ENCODE measurements at regions not wholly inside any gene's neighbourhood (a gene's known extent, or its start where the extent isn't known, plus 50 kb on each side); places are given as distances from the start of the nearest gene placed in this dataset.

DNA sequence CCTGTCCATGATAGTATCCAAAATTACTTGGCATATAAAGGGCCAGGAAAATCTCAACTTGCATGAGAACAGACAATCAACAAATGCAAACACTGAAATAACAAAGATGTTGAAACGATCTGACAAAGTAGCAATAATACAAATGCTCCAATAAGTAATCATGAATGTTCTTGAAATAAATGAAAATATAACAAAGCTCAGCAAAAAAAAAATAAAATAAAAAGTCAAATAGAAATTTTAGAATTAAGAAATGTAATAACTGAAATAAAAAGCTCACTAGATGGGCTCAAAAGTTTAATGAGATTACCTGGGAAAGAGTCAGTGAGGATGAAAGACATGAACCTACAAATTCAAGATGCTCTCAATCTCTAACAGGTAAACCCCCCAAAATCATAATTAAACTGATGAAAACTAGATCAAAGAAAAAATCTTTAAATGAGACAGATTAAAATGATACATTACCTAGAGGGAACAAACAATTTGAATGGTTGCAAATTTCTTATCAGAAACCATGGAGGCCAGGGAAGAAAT lies 319.0 kb upstream of the IRX3 start:
- intact Hi-C loops (cut with DNase I), result no loop called here
- no peaks in the 10 kb centered on the region for H3K36me3 ChIP-seq (ENCODE audit: control insufficient read depth in 1 of 2, insufficient read depth in 2 of 2, low read length in 1 of 2)
- H3K9me3 ChIP-seq (ENCODE audit: control insufficient read depth, low read length), result peaks cover 2% of the 10 kb centered on the region
- H3K27ac ChIP-seq (ENCODE audit: low read depth in 1 of 2, low read length in 2 of 2), result no peak overlapping the region
- H3K27me3 ChIP-seq (ENCODE audit: control insufficient read depth in 1 of 2, insufficient read depth in 2 of 2, low read length in 1 of 2), result no peaks in the 10 kb centered on the region
- no peak overlapping the region for H3K4me3 ChIP-seq (ENCODE audit: low read length in 2 of 2)
- ATAC-seq (ENCODE audit: low FRiP score), result no peak
- no peak for DNase-seq
- no peaks in the 10 kb centered on the region for H3K4me1 ChIP-seq (ENCODE audit: control insufficient read depth in 1 of 2, insufficient read depth in 2 of 2, low read length in 2 of 2)
- WGBS, 2 donors, result 88 to 91% methylated on average over 1 of the region's 1 CpG

DNA sequence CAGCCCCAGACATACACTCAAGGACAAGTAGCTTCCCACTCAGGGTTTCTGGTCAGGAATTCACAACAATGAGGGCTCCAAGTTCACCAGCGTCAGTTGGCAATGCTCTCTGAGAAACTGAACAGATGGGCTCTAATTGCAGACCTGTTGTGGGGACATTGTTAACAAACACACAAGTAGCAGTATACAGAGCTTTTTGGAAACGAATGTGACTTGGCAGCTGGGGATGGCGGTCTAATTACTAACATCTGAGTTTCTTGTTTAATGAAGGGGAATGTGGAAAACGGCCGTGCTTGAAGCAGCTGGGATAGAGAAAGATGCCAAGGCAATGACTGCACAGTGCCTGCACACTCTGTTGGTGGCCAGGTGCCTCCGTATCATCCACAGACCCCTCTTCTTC lies 316.1 kb upstream of the IRX3 start:
- H3K4me1 ChIP-seq (ENCODE audit: control insufficient read depth in 1 of 2, insufficient read depth in 2 of 2, low read length in 2 of 2), result no peaks in the 10 kb centered on the region
- intact Hi-C loops (cut with DNase I), result no loop called here
- no peaks in the 10 kb centered on the region for H3K27me3 ChIP-seq (ENCODE audit: control insufficient read depth in 1 of 2, insufficient read depth in 2 of 2, low read length in 1 of 2)
- no peaks in the 10 kb centered on the region for H3K36me3 ChIP-seq (ENCODE audit: control insufficient read depth in 1 of 2, insufficient read depth in 2 of 2, low read length in 1 of 2)
- peaks cover 5% of the 10 kb centered on the region for H3K9me3 ChIP-seq (ENCODE audit: control insufficient read depth, low read length)
- WGBS, 2 donors, result 45 to 48% methylated on average over 6 of the region's 6 CpGs
- ATAC-seq (ENCODE audit: low FRiP score), result no peak
- H3K27ac ChIP-seq (ENCODE audit: low read depth in 1 of 2, low read length in 2 of 2), result no peak overlapping the region
- no peak overlapping the region for H3K4me3 ChIP-seq (ENCODE audit: low read length in 2 of 2)
- no peak for DNase-seq

DNA sequence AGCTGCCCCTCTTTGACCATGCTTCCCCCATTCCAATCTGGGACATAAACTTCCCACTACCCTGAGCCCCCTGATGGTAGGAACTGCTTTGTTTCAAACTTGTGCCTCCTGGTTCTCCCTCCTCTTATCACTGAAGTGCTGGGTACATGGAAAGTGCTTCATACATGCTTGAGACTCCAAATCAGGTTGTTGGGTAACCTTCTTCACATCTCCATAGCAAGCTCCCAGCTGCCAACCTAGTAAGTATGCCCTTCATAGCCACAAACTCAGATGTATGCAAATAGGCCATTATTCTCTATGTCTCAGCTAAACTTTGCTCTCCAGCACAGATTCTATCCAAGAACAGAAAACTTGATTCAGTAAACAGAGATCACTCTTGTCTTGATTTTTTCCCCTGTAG lies 310.6 kb upstream of the IRX3 start:
- Histone ChIP-seq H3K9me3 (ENCODE audit: control insufficient read depth, low read length) (peaks cover 5% of the 10 kb centered on the region), H3K4me3 (ENCODE audit: low read length in 2 of 2) (no peak overlapping the region), H3K27ac (ENCODE audit: low read depth in 1 of 2, low read length in 2 of 2) (no peak overlapping the region), H3K4me1 (ENCODE audit: control insufficient read depth in 1 of 2, insufficient read depth in 2 of 2, low read length in 2 of 2) (no peaks in the 10 kb centered on the region), H3K27me3 (ENCODE audit: control insufficient read depth in 1 of 2, insufficient read depth in 2 of 2, low read length in 1 of 2) (no peaks in the 10 kb centered on the region), H3K36me3 (ENCODE audit: control insufficient read depth in 1 of 2, insufficient read depth in 2 of 2, low read length in 1 of 2) (no peaks in the 10 kb centered on the region)
- ATAC-seq (ENCODE audit: low FRiP score) (no peak), DNase-seq (no peak)
- intact Hi-C loops (cut with DNase I), result no loop called here

DNA sequence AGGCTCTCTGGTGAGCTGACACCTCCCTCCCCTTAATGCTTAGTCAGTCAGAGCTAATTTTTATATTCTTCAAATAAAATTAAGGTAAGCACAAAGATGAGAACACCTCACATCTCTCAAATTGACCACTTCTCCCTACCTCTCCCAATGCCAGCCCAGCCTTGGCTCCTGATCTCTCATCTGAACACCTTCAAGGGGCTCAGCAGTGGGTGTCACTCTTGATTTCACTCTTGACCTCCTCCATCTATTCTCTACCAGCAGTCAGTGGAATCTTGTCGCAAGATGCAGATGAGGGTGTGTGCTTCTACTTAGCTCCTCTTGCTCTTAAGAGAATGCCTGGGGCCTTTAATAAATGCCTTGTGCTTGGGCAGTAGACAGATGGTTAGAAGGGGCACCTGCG lies 309.0 kb upstream of the IRX3 start:
- intact Hi-C loops (cut with DNase I), result no loop called here
- Histone ChIP-seq H3K27me3 (ENCODE audit: control insufficient read depth in 1 of 2, insufficient read depth in 2 of 2, low read length in 1 of 2) (no peaks in the 10 kb centered on the region), H3K27ac (ENCODE audit: low read depth in 1 of 2, low read length in 2 of 2) (no peak overlapping the region), H3K9me3 (ENCODE audit: control insufficient read depth, low read length) (peaks cover 3% of the 10 kb centered on the region), H3K4me3 (ENCODE audit: low read length in 2 of 2) (no peak overlapping the region), H3K4me1 (ENCODE audit: control insufficient read depth in 1 of 2, insufficient read depth in 2 of 2, low read length in 2 of 2) (no peaks in the 10 kb centered on the region), H3K36me3 (ENCODE audit: control insufficient read depth in 1 of 2, insufficient read depth in 2 of 2, low read length in 1 of 2) (no peaks in the 10 kb centered on the region)
- WGBS, 2 donors, result 65 to 68% methylated on average over 2 of the region's 2 CpGs
- no peak for ATAC-seq (ENCODE audit: low FRiP score)
- no peak for DNase-seq

DNA sequence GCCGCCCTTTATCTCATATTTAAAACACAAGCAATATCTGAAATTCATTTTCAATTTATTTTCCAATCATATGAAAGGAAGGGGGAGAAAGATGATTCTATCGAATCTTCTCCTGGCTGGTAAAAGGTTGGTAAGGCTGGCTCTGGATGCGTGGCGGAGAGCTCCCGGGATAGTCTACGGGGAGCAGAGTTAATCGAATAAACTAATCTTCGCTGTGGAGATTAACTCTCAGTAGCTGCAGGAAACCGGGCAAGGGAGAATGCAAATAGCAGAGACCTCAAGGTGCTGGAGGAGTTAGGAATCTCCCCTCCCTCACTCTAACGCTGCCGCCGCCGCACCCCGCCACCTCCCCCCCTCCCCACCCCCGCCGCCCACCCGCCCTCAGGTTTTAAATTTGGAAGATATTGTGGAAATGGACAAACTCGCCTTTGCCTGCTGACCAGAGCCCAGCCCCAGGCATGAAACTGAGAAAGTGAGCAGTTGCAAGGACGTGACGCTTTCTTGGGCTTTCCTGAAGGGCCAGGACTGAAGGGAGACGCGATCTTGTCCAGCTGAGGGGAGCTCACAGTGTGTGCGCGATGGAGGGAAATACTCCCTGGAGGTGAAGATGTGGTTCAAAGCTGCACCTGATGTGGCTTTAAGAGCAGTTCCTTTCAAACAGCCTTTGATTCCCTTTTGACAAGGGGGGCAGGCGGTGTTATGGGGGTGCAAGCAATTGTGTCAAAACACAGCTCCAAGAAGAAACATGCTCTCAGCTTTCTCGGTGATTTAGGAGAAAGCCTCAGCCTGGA lies 308.2 kb upstream of the IRX3 start:
- H3K4me3 ChIP-seq (ENCODE audit: low read length in 2 of 2), result no peak overlapping the region
- intact Hi-C loops (cut with DNase I), result no loop called here
- DNase-seq (no peak), ATAC-seq (ENCODE audit: low FRiP score) (no peak)
- H3K27ac ChIP-seq (ENCODE audit: low read depth in 1 of 2, low read length in 2 of 2), result no peak overlapping the region
- WGBS, 2 donors, result 14 to 20% methylated on average over 26 of the region's 26 CpGs
- H3K9me3 ChIP-seq (ENCODE audit: control insufficient read depth, low read length), result peaks cover 3% of the 10 kb centered on the region
- no peaks in the 10 kb centered on the region for H3K36me3 ChIP-seq (ENCODE audit: control insufficient read depth in 1 of 2, insufficient read depth in 2 of 2, low read length in 1 of 2)
- no peaks in the 10 kb centered on the region for H3K4me1 ChIP-seq (ENCODE audit: control insufficient read depth in 1 of 2, insufficient read depth in 2 of 2, low read length in 2 of 2)
- H3K27me3 ChIP-seq (ENCODE audit: control insufficient read depth in 1 of 2, insufficient read depth in 2 of 2, low read length in 1 of 2), result no peaks in the 10 kb centered on the region

DNA sequence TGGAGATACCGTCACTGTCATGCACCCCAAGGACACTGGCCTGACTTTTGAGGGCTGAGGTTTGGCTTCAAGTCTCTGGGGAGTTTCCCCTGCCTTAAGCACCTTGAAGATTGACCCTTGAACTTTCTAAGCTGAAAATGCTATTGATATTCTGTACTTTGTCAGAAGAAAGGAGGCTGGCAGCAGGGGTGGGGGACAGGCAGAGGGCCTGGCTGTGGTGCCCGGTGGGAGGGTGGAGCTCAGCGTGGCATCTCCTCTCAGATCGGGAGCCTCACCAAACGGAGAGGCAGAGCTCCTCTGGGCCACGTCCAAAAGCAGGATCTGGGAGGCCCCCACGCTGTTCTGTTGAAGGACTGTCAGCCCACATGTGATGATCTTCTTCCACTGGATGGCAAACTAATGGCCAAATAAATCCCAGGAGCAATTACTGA lies 305.2 kb upstream of the IRX3 start:
- Histone ChIP-seq H3K27ac (ENCODE audit: low read depth in 1 of 2, low read length in 2 of 2) (no peak overlapping the region), H3K9me3 (ENCODE audit: control insufficient read depth, low read length) (no peaks in the 10 kb centered on the region), H3K4me3 (ENCODE audit: low read length in 2 of 2) (no peak overlapping the region), H3K4me1 (ENCODE audit: control insufficient read depth in 1 of 2, insufficient read depth in 2 of 2, low read length in 2 of 2) (no peaks in the 10 kb centered on the region), H3K27me3 (ENCODE audit: control insufficient read depth in 1 of 2, insufficient read depth in 2 of 2, low read length in 1 of 2) (no peaks in the 10 kb centered on the region), H3K36me3 (ENCODE audit: control insufficient read depth in 1 of 2, insufficient read depth in 2 of 2, low read length in 1 of 2) (no peaks in the 10 kb centered on the region)
- 54 to 65% methylated on average over 7 of the region's 7 CpGs for WGBS, 2 donors
- ATAC-seq (ENCODE audit: low FRiP score) (no peak), DNase-seq (no peak)
- intact Hi-C loops (cut with DNase I), result no loop called here

DNA sequence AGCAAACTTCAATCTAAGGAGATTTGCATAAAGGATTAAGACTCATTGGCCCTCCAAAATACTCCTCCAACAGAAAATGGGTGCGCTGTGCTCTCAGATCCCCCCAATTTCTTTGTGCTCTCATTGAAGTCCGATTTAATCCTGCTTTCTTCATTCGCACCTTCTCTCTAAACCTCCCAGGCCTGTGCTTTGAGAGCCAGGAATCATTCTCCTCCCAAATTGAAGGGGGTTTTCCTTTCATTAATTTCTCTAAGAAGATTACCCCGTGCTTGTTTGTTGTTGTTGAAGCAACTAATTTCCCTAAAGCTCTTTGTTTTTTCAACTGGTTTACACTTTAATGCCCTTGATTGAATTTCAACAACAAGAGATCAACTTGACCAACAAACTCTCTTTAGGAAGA lies 304.2 kb upstream of the IRX3 start:
- ATAC-seq (ENCODE audit: low FRiP score) (no peak), DNase-seq (no peak)
- no peaks in the 10 kb centered on the region for H3K9me3 ChIP-seq (ENCODE audit: control insufficient read depth, low read length)
- WGBS, 2 donors, result 88 to 94% methylated on average over 4 of the region's 4 CpGs
- no peak overlapping the region for H3K4me3 ChIP-seq (ENCODE audit: low read length in 2 of 2)
- intact Hi-C loops (cut with DNase I), result no loop called here
- no peaks in the 10 kb centered on the region for H3K4me1 ChIP-seq (ENCODE audit: control insufficient read depth in 1 of 2, insufficient read depth in 2 of 2, low read length in 2 of 2)
- no peaks in the 10 kb centered on the region for H3K27me3 ChIP-seq (ENCODE audit: control insufficient read depth in 1 of 2, insufficient read depth in 2 of 2, low read length in 1 of 2)
- H3K36me3 ChIP-seq (ENCODE audit: control insufficient read depth in 1 of 2, insufficient read depth in 2 of 2, low read length in 1 of 2), result no peaks in the 10 kb centered on the region
- H3K27ac ChIP-seq (ENCODE audit: low read depth in 1 of 2, low read length in 2 of 2), result no peak overlapping the region

DNA sequence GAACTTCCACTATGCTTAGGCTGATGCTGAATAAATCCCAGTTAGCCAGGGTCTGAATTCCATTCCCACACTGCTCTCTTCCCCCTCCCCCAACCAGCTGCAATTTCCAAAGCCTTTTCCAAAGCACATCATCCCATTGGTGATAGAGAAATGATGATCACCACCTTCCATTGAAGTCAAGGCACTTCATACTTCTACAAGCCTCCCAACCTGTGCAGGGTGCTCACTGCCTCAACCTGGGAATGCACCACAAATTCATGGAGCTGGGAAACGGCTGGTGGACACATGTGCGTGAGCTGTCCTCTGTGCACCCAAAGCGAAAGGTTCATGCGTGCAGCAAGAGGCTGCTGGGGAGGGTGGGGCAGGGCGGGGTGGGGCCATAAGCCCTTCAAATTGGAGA lies 302.7 kb upstream of the IRX3 start:
- H3K36me3 ChIP-seq (ENCODE audit: control insufficient read depth in 1 of 2, insufficient read depth in 2 of 2, low read length in 1 of 2), result no peaks in the 10 kb centered on the region
- no peak overlapping the region for H3K27ac ChIP-seq (ENCODE audit: low read depth in 1 of 2, low read length in 2 of 2)
- H3K27me3 ChIP-seq (ENCODE audit: control insufficient read depth in 1 of 2, insufficient read depth in 2 of 2, low read length in 1 of 2), result no peaks in the 10 kb centered on the region
- no peaks in the 10 kb centered on the region for H3K9me3 ChIP-seq (ENCODE audit: control insufficient read depth, low read length)
- no peak overlapping the region for H3K4me3 ChIP-seq (ENCODE audit: low read length in 2 of 2)
- WGBS, 2 donors, result 79 to 82% methylated on average over 5 of the region's 5 CpGs
- DNase-seq, result no peak
- intact Hi-C loops (cut with DNase I), result no loop called here
- no peak for ATAC-seq (ENCODE audit: low FRiP score)
- no peaks in the 10 kb centered on the region for H3K4me1 ChIP-seq (ENCODE audit: control insufficient read depth in 1 of 2, insufficient read depth in 2 of 2, low read length in 2 of 2)

DNA sequence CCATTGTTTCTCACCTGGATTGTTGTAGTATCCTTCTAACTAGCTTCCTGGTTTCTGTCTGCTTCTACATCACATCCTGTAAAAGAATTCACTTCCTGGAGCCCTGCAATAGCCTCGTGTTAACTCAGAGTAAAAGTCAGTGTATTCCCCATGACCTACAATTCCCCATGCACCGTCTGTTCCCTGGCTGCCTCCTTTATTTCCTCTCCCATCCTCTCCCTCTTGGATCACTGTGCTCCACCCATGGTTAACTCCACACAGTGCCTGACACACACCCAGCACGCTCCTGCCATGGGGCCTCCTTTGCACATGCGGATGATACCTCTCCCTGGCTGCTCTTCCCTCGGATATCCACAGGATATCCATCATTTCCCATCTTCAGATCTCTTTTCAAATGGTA lies 301.4 kb upstream of the IRX3 start:
- WGBS, 2 donors, result 84 to 85% methylated on average over 5 of the region's 5 CpGs
- Histone ChIP-seq H3K4me1 (ENCODE audit: control insufficient read depth in 1 of 2, insufficient read depth in 2 of 2, low read length in 2 of 2) (no peaks in the 10 kb centered on the region), H3K9me3 (ENCODE audit: control insufficient read depth, low read length) (no peaks in the 10 kb centered on the region), H3K27ac (ENCODE audit: low read depth in 1 of 2, low read length in 2 of 2) (no peak overlapping the region), H3K27me3 (ENCODE audit: control insufficient read depth in 1 of 2, insufficient read depth in 2 of 2, low read length in 1 of 2) (no peaks in the 10 kb centered on the region), H3K36me3 (ENCODE audit: control insufficient read depth in 1 of 2, insufficient read depth in 2 of 2, low read length in 1 of 2) (no peaks in the 10 kb centered on the region), H3K4me3 (ENCODE audit: low read length in 2 of 2) (no peak overlapping the region)
- no peak for ATAC-seq (ENCODE audit: low FRiP score)
- DNase-seq, result no peak
- intact Hi-C loops (cut with DNase I), result no loop called here

Measured in aorta (tissue), 5 donors.